22Rv1 (cell line): ENCODE measurements at regions not wholly inside any gene's neighbourhood (a gene's known extent, or its start where the extent isn't known, plus 50 kb on each side); places are given as distances from the start of the nearest gene placed in this dataset.

ENCODE experiments used
- H3K27ac ChIP-seq: fragments of 450-650 bp; 2 replicates; pipeline ENCODE4 v1.5.1; 2017
- ZFX ChIP-seq: fragments of 450-650 bp; IDR thresholded peaks from 2 replicates; pipeline ENCODE4 v1.6.1; 2017; ENCODE audit warnings: antibody characterized with exemption, borderline replicate concordance
- TF ChIP-seq, protein P1 (sequence below): fragments of 450-650 bp; IDR thresholded peaks from 2 replicates; pipeline ENCODE4 v1.5.1; 2017; ENCODE audit warnings: mild to moderate bottlenecking

DNA sequence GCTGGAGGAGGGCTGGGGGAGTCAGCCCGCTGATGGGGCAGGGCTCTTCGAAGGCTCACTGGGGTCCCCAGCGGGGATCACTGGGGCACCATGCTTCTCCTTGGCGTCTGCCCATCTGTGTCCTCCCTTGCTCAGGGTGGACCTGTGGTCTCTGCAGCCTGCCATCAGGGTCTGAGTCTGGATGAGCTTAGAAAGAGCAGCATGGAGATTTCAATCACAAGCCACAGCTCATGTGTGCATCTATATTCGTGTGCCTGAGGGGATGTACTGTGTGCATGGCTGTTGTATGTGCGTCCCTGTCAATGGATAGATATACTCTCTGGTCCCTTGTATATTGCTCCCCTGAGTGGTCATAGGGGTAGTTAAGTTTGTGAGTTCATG, 126.6 kb upstream of the SDK2 start:
- no peak overlapping the region for H3K27ac ChIP-seq
- TF ChIP-seq, protein P1, sequence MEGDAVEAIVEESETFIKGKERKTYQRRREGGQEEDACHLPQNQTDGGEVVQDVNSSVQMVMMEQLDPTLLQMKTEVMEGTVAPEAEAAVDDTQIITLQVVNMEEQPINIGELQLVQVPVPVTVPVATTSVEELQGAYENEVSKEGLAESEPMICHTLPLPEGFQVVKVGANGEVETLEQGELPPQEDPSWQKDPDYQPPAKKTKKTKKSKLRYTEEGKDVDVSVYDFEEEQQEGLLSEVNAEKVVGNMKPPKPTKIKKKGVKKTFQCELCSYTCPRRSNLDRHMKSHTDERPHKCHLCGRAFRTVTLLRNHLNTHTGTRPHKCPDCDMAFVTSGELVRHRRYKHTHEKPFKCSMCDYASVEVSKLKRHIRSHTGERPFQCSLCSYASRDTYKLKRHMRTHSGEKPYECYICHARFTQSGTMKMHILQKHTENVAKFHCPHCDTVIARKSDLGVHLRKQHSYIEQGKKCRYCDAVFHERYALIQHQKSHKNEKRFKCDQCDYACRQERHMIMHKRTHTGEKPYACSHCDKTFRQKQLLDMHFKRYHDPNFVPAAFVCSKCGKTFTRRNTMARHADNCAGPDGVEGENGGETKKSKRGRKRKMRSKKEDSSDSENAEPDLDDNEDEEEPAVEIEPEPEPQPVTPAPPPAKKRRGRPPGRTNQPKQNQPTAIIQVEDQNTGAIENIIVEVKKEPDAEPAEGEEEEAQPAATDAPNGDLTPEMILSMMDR = no peak
- TF ChIP-seq ZFX = no peak

DNA sequence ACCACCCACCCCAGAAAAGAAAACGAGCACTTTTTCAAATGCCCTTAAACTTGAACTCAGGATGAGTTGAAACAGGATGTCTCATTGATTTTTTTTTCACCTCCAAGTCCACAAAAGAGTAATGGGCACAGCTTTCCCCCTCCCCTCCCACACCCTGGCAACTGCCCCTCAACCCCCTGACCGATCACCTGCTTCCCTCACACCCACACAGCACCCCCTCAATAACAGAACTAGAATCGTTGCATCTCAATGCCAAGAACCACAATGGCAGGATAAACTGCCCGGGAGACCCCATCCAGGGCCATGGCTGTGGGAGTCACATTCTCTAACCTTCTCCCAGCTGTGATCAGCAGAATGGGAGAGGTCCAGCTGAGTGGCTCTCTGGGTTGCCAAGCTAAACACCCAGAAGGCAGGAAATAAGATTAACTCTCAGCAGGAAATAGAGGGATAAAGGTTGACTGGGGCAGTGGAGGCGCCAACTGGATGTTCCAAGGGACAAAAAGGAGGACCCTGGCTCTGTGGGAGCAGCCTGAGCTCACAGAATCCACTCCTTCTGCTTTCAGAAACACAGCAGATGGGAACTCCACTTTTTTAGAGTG, 128.0 kb upstream of the SDK2 start:
- no peak for TF ChIP-seq ZFX
- TF ChIP-seq, protein P1 = no peak
- no peak overlapping the region for H3K27ac ChIP-seq

- H3K27ac ChIP-seq = no peak overlapping the region
- TF ChIP-seq ZFX = no peak
- TF ChIP-seq, protein P1 = no peak
Measured at GRCh38 chr17:73773702-73774101, 129.5 kb upstream of the SDK2 start.

DNA sequence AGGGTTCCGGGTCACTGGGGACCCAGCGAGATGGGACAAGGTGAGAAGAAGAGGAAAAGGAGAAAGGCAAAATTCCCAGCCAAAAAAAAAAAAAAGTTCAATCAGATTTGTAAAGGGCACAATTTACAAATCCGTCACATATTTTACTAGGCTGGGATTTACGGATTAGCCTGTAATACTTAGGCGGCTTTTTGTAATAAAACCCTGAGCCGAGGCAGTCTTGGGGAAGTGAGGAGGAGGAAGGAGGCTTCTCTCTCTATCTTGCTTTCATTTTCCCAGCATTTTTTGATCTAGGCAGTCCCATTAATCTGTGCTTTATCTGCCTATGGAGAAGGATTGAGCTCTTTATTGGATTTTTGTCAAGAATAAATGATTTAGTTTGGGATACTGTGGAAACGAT, 130.6 kb upstream of the SDK2 start:
- H3K27ac ChIP-seq = no peak overlapping the region
- no peak for TF ChIP-seq ZFX
- TF ChIP-seq, protein P1 = no peak

DNA sequence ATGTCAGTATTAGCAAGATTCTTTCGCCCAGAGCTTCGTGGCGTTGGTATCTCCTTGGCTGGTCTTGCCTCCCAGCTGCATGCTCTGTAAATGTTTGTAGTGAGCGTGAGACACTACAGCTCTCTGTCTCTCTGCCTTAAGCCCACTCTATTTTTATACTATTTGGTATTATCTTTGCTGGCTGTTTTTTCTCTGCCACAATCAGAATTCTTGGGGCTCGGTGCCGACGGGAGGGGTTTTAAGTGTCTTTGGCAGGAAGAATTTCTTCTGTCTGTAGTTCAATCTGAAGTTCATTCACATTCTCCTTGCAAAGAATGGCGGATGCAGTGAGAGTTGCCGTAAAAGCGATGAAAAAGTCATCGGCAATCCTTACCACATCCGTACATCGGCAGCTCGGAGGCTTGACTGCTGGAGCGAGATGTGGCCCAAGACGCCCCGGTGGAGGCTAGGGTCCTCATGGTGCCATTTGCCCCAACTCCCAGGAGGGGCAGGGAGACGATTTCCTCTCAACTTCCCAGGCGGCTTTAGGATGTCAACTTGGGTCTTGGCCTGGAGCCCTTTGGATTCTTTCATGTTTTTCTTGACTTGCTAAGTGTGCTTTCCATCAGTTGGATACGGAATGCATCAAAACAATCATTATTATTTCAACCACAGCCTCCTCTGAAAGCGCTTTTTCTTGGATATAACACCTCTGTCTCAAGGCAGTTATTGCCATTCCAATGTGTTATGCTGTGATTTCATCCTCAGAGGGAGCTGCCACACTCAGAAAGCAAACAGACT, 132.3 kb upstream of the SDK2 start:
- TF ChIP-seq, protein P1 = no peak
- TF ChIP-seq ZFX = no peak
- H3K27ac ChIP-seq = no peak overlapping the region

DNA sequence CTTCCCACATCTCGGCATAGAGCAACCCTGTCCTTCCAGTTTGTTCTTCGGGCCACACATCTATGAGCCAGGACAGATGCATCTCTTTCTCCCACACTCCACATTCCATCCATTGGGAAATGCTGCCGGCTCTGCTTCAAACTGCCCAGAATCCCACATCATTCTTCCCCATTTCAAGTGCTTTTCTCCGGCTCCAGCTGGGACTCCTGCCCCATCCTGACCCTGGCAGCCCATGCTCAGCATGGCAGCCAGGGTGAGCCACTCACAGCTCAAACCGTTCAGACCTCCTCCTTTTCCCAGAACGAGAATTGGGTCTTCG, 132.8 kb upstream of the SDK2 start:
- no peak overlapping the region for H3K27ac ChIP-seq
- TF ChIP-seq ZFX = no peak
- TF ChIP-seq, protein P1 = no peak

DNA sequence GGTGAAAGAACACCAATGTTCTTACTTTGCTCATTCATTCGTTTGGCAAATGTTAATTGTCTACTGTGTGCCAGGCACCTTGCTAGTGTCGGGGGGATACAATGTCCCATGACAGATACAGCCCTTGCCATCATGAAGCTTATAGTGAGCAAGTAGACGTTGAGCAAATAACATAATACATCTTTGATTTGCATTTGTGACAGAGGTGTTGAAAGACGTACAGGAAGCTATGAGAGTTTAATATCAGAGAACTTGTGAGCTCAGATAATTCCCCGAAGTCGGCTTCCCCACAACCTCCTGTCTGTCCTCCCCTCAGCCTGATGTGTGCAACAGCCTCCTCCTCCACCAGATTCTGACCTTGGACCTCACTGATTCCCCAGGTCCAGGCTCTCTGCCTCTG, 138.0 kb upstream of the SDK2 start:
- TF ChIP-seq, protein P1 = no peak
- TF ChIP-seq ZFX = no peak
- no peak overlapping the region for H3K27ac ChIP-seq
